ENCODE measurements at regions not wholly inside any gene's neighbourhood (a gene's known extent, or its start where the extent isn't known, plus 50 kb on each side); places are given as distances from the start of the nearest gene placed in this dataset.

- no peak overlapping the region for H3K4me3 ChIP-seq
- H3K9me3 ChIP-seq: no peaks in the 10 kb centered on the region
- intact Hi-C loops (cut with DNase I): no loop called here
- TF ChIP-seq POLR2A (IDR thresholded peaks at IDR 0.05) (no peak), CTCF (IDR thresholded peaks at IDR 0.05) (no peak)
- H3K27ac ChIP-seq: no peak overlapping the region
- WGBS, 2 donors: 76 to 77% methylated on average over 19 to 24 of the region's 24 CpGs
- no peak for ATAC-seq
- no peaks in the 10 kb centered on the region for H3K36me3 ChIP-seq (replicated peaks in 1 of 2; ENCODE audit: insufficient read depth in 1 of 2, low read depth in 2 of 2)
- no peaks in the 10 kb centered on the region for H3K4me1 ChIP-seq
- H3K27me3 ChIP-seq: no peaks in the 10 kb centered on the region
- DNase-seq: no peak
These were observed 212.5 kb downstream of the NPHP4 start for GRCh38 chr1:5779608-5780323.

GRCh38 chr1:5776035-5776550 is 216.1 kb downstream of the NPHP4 start:
- peaks cover 4% of the 10 kb centered on the region for H3K4me1 ChIP-seq
- H3K9me3 ChIP-seq: no peaks in the 10 kb centered on the region
- H3K4me3 ChIP-seq: no peak overlapping the region
- intact Hi-C loops (cut with DNase I): no loop called here
- WGBS, 2 donors: 75 to 80% methylated on average over 11 to 12 of the region's 12 CpGs
- no peaks in the 10 kb centered on the region for H3K36me3 ChIP-seq (replicated peaks in 1 of 2; ENCODE audit: insufficient read depth in 1 of 2, low read depth in 2 of 2)
- H3K27me3 ChIP-seq: no peaks in the 10 kb centered on the region
- H3K27ac ChIP-seq: no peak overlapping the region
- ATAC-seq (no peak), DNase-seq (no peak)
- TF ChIP-seq POLR2A (IDR thresholded peaks at IDR 0.05): no peak
- no peak for TF ChIP-seq CTCF (IDR thresholded peaks at IDR 0.05)

- Histone ChIP-seq H3K36me3 (replicated peaks in 1 of 2; ENCODE audit: insufficient read depth in 1 of 2, low read depth in 2 of 2) (no peaks in the 10 kb centered on the region), H3K27ac (no peak overlapping the region), H3K9me3 (no peaks in the 10 kb centered on the region), H3K4me1 (peaks cover 8% of the 10 kb centered on the region), H3K27me3 (no peaks in the 10 kb centered on the region), H3K4me3 (no peak overlapping the region)
- TF ChIP-seq POLR2A (IDR thresholded peaks at IDR 0.05) (no peak), CTCF (IDR thresholded peaks at IDR 0.05) (no peak)
- no peak for DNase-seq
- intact Hi-C loops (cut with DNase I): no loop called here
- 72 to 80% methylated on average over 6 of the region's 6 CpGs for WGBS, 2 donors
- ATAC-seq: no peak
These were observed 218.2 kb downstream of the NPHP4 start for GRCh38 chr1:5774019-5774418.

GRCh38 chr1:5771788-5772187 is 220.4 kb downstream of the NPHP4 start:
- ATAC-seq (no peak), DNase-seq (no peak)
- intact Hi-C loops (cut with DNase I): no loop called here
- H3K4me1 ChIP-seq: peaks cover 8% of the 10 kb centered on the region
- no peaks in the 10 kb centered on the region for H3K9me3 ChIP-seq
- H3K36me3 ChIP-seq (replicated peaks in 1 of 2; ENCODE audit: insufficient read depth in 1 of 2, low read depth in 2 of 2): no peaks in the 10 kb centered on the region
- no peak for TF ChIP-seq POLR2A (IDR thresholded peaks at IDR 0.05)
- H3K27me3 ChIP-seq: no peaks in the 10 kb centered on the region
- H3K4me3 ChIP-seq: no peak overlapping the region
- 75 to 76% methylated on average over 2 of the region's 2 CpGs for WGBS, 2 donors
- H3K27ac ChIP-seq: no peak overlapping the region

GRCh38 chr1:5770981-5771765 is 221.1 kb downstream of the NPHP4 start:
- peak in 2 of 4 donors; percentile 13 to 14 for DNase-seq
- no peak for ATAC-seq
- Histone ChIP-seq H3K9me3 (no peaks in the 10 kb centered on the region), H3K27ac (no peak overlapping the region), H3K4me3 (no peak overlapping the region), H3K4me1 (peaks cover 8% of the 10 kb centered on the region), H3K27me3 (no peaks in the 10 kb centered on the region), H3K36me3 (replicated peaks in 1 of 2; ENCODE audit: insufficient read depth in 1 of 2, low read depth in 2 of 2) (no peaks in the 10 kb centered on the region)
- TF ChIP-seq POLR2A (IDR thresholded peaks at IDR 0.05): no peak
- no peak for TF ChIP-seq CTCF (IDR thresholded peaks at IDR 0.05)
- WGBS, 2 donors: 2 to 14% methylated on average over 18 to 23 of the region's 23 CpGs
- intact Hi-C loops (cut with DNase I): no loop called here

Data from body of pancreas (tissue), 4 donors.